ENCODE measurements at regions not wholly inside any gene's neighbourhood (a gene's known extent, or its start where the extent isn't known, plus 50 kb on each side); places are given as distances from the start of the nearest gene placed in this dataset.

GRCh38 chr3:18035641-18036449, 293.4 kb upstream of the TBC1D5 start:
- Histone ChIP-seq H3K4me1 (ENCODE audit: insufficient read depth, insufficient read length) (no peaks in the 10 kb centered on the region), H3K36me3 (ENCODE audit: insufficient read depth, insufficient read length, low read length) (no peaks in the 10 kb centered on the region), H3K9ac (ENCODE audit: insufficient read length, low read depth) (no peak overlapping the region), H3K4me3 (ENCODE audit: insufficient read length, low read depth) (no peak overlapping the region), H3K9me3 (ENCODE audit: insufficient read depth, low read length) (no peaks in the 10 kb centered on the region), H3K27me3 (ENCODE audit: insufficient read depth, insufficient read length) (no peaks in the 10 kb centered on the region)
- TF ChIP-seq ZNF274 (IDR thresholded peaks at IDR 0.05; ENCODE audit: low read depth, low read length) (no peak), SUZ12 (IDR thresholded peaks at IDR 0.05; ENCODE audit: extremely low read depth, insufficient read depth, insufficient read length) (no peak), YY1 (IDR thresholded peaks at IDR 0.05; ENCODE audit: insufficient read depth, insufficient read length) (no peak)
- DNase-seq (ENCODE audit: low read depth, low spot score): peak; percentile 2

GRCh38 chr3:18033581-18034108, 291.2 kb upstream of the TBC1D5 start:
- H3K27me3 ChIP-seq (ENCODE audit: insufficient read depth, insufficient read length): no peaks in the 10 kb centered on the region
- H3K9me3 ChIP-seq (ENCODE audit: insufficient read depth, low read length): no peaks in the 10 kb centered on the region
- no peak for DNase-seq (ENCODE audit: low read depth, low spot score)
- TF ChIP-seq SUZ12 (IDR thresholded peaks at IDR 0.05; ENCODE audit: extremely low read depth, insufficient read depth, insufficient read length): no peak
- H3K9ac ChIP-seq (ENCODE audit: insufficient read length, low read depth): no peak overlapping the region
- no peak overlapping the region for H3K4me3 ChIP-seq (ENCODE audit: insufficient read length, low read depth)
- no peaks in the 10 kb centered on the region for H3K36me3 ChIP-seq (ENCODE audit: insufficient read depth, insufficient read length, low read length)
- H3K4me1 ChIP-seq (ENCODE audit: insufficient read depth, insufficient read length): no peaks in the 10 kb centered on the region

GRCh38 chr3:18030371-18030870, 288.0 kb upstream of the TBC1D5 start:
- Histone ChIP-seq H3K4me3 (ENCODE audit: insufficient read length, low read depth) (no peak overlapping the region), H3K4me1 (ENCODE audit: insufficient read depth, insufficient read length) (no peaks in the 10 kb centered on the region), H3K9ac (ENCODE audit: insufficient read length, low read depth) (no peak overlapping the region), H3K9me3 (ENCODE audit: insufficient read depth, low read length) (no peaks in the 10 kb centered on the region), H3K27me3 (ENCODE audit: insufficient read depth, insufficient read length) (no peaks in the 10 kb centered on the region), H3K36me3 (ENCODE audit: insufficient read depth, insufficient read length, low read length) (peaks cover 4% of the 10 kb centered on the region)
- DNase-seq (ENCODE audit: low read depth, low spot score): no peak
- TF ChIP-seq ZNF274 (IDR thresholded peaks at IDR 0.05; ENCODE audit: low read depth, low read length): no peak
- TF ChIP-seq SUZ12 (IDR thresholded peaks at IDR 0.05; ENCODE audit: extremely low read depth, insufficient read depth, insufficient read length): no peak
- TF ChIP-seq YY1 (IDR thresholded peaks at IDR 0.05; ENCODE audit: insufficient read depth, insufficient read length): no peak

- H3K27me3 ChIP-seq (ENCODE audit: insufficient read depth, insufficient read length): no peaks in the 10 kb centered on the region
- no peaks in the 10 kb centered on the region for H3K4me1 ChIP-seq (ENCODE audit: insufficient read depth, insufficient read length)
- no peaks in the 10 kb centered on the region for H3K9me3 ChIP-seq (ENCODE audit: insufficient read depth, low read length)
- TF ChIP-seq SUZ12 (IDR thresholded peaks at IDR 0.05; ENCODE audit: extremely low read depth, insufficient read depth, insufficient read length) (no peak), YY1 (IDR thresholded peaks at IDR 0.05; ENCODE audit: insufficient read depth, insufficient read length) (no peak), ZNF274 (IDR thresholded peaks at IDR 0.05; ENCODE audit: low read depth, low read length) (no peak)
- H3K36me3 ChIP-seq (ENCODE audit: insufficient read depth, insufficient read length, low read length): peaks cover 4% of the 10 kb centered on the region
- DNase-seq (ENCODE audit: low read depth, low spot score): no peak
- H3K4me3 ChIP-seq (ENCODE audit: insufficient read length, low read depth): no peak overlapping the region
- no peak overlapping the region for H3K9ac ChIP-seq (ENCODE audit: insufficient read length, low read depth)
Measured at GRCh38 chr3:18027161-18027939, 284.9 kb upstream of the TBC1D5 start.

- Histone ChIP-seq H3K4me1 (ENCODE audit: insufficient read depth, insufficient read length) (no peaks in the 10 kb centered on the region), H3K4me3 (ENCODE audit: insufficient read length, low read depth) (no peak overlapping the region), H3K27me3 (ENCODE audit: insufficient read depth, insufficient read length) (no peaks in the 10 kb centered on the region), H3K9ac (ENCODE audit: insufficient read length, low read depth) (no peak overlapping the region), H3K36me3 (ENCODE audit: insufficient read depth, insufficient read length, low read length) (peaks cover 4% of the 10 kb centered on the region), H3K9me3 (ENCODE audit: insufficient read depth, low read length) (no peaks in the 10 kb centered on the region)
- no peak for DNase-seq (ENCODE audit: low read depth, low spot score)
- TF ChIP-seq SUZ12 (IDR thresholded peaks at IDR 0.05; ENCODE audit: extremely low read depth, insufficient read depth, insufficient read length): no peak
- no peak for TF ChIP-seq ZNF274 (IDR thresholded peaks at IDR 0.05; ENCODE audit: low read depth, low read length)
- TF ChIP-seq YY1 (IDR thresholded peaks at IDR 0.05; ENCODE audit: insufficient read depth, insufficient read length): no peak
Measured at GRCh38 chr3:18024715-18025114, 282.3 kb upstream of the TBC1D5 start.

GRCh38 chr3:18019161-18019495, 276.7 kb upstream of the TBC1D5 start:
- Histone ChIP-seq H3K4me1 (ENCODE audit: insufficient read depth, insufficient read length) (no peaks in the 10 kb centered on the region), H3K4me3 (ENCODE audit: insufficient read length, low read depth) (no peak overlapping the region), H3K27me3 (ENCODE audit: insufficient read depth, insufficient read length) (no peaks in the 10 kb centered on the region), H3K9me3 (ENCODE audit: insufficient read depth, low read length) (no peaks in the 10 kb centered on the region), H3K36me3 (ENCODE audit: insufficient read depth, insufficient read length, low read length) (peaks cover 15% of the 10 kb centered on the region), H3K9ac (ENCODE audit: insufficient read length, low read depth) (no peak overlapping the region)
- TF ChIP-seq SUZ12 (IDR thresholded peaks at IDR 0.05; ENCODE audit: extremely low read depth, insufficient read depth, insufficient read length): no peak
- TF ChIP-seq YY1 (IDR thresholded peaks at IDR 0.05; ENCODE audit: insufficient read depth, insufficient read length): no peak
- TF ChIP-seq ZNF274 (IDR thresholded peaks at IDR 0.05; ENCODE audit: low read depth, low read length): no peak
- no peak for DNase-seq (ENCODE audit: low read depth, low spot score)
